ENCODE measurements at regions not wholly inside any gene's neighbourhood (a gene's known extent, or its start where the extent isn't known, plus 50 kb on each side); places are given as distances from the start of the nearest gene placed in this dataset.

DNA sequence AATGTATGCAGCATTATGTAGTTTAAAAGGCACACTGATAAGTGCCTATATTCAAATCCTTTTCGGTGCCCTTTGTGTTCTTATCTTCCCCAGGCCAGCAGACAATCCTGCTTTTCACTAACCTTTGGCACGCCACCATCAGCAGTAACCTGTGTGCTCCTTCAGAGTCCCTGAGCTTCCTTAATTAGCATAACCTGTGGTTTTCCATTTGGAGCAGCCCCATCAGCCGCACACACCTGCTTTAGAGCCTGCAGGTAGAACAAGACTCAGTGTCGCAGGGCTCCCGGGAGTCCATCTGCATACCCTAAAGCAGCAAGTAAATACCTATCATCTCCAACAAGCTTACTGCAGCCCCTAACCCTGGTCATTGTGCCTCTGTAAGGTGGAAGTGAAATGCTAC lies 755.1 kb downstream of the ROBO2 start:
- H3K4me3 ChIP-seq (ENCODE audit: low read depth, poor library complexity, severe bottlenecking), result no peak overlapping the region
- TF ChIP-seq POLR2A (IDR thresholded peaks at IDR 0.05), result no peak
- TF ChIP-seq, protein P1, sequence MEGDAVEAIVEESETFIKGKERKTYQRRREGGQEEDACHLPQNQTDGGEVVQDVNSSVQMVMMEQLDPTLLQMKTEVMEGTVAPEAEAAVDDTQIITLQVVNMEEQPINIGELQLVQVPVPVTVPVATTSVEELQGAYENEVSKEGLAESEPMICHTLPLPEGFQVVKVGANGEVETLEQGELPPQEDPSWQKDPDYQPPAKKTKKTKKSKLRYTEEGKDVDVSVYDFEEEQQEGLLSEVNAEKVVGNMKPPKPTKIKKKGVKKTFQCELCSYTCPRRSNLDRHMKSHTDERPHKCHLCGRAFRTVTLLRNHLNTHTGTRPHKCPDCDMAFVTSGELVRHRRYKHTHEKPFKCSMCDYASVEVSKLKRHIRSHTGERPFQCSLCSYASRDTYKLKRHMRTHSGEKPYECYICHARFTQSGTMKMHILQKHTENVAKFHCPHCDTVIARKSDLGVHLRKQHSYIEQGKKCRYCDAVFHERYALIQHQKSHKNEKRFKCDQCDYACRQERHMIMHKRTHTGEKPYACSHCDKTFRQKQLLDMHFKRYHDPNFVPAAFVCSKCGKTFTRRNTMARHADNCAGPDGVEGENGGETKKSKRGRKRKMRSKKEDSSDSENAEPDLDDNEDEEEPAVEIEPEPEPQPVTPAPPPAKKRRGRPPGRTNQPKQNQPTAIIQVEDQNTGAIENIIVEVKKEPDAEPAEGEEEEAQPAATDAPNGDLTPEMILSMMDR (IDR thresholded peaks at IDR 0.05), result no peak
- intact Hi-C loops (cut with DNase I; ENCODE audit: low total_unique reads), result no loop called here
- 34 to 54% methylated on average over 5 of the region's 5 CpGs for WGBS, 2 donors
- no peak for DNase-seq (ENCODE audit: low spot score in 2 of 2)

DNA sequence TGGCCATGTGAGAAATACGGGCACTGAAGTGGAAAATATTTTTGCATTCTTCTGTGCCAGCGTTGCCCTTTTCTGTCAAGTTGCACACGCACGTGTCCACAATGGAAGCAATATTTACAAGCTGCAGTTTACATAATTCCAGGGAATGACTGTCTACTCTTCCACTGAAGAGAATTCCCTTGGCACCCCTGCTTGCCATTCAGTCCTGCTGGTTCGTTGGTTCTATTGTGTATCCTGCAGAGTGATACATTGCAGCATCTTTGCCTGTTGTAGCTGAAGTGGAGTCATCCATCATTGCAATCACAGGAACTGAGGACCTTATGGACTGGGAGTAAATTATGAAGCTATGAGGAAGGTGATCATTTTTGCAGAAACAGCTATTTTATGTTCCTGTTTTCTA lies 759.4 kb downstream of the ROBO2 start:
- intact Hi-C loops (cut with DNase I; ENCODE audit: low total_unique reads), result no loop called here
- TF ChIP-seq, protein P1 (IDR thresholded peaks at IDR 0.05), result no peak
- no peak for TF ChIP-seq POLR2A (IDR thresholded peaks at IDR 0.05)
- H3K4me3 ChIP-seq (ENCODE audit: low read depth, poor library complexity, severe bottlenecking), result no peak overlapping the region
- 86 to 87% methylated on average over 5 of the region's 5 CpGs for WGBS, 2 donors
- DNase-seq (ENCODE audit: low spot score in 2 of 2), result no peak

DNA sequence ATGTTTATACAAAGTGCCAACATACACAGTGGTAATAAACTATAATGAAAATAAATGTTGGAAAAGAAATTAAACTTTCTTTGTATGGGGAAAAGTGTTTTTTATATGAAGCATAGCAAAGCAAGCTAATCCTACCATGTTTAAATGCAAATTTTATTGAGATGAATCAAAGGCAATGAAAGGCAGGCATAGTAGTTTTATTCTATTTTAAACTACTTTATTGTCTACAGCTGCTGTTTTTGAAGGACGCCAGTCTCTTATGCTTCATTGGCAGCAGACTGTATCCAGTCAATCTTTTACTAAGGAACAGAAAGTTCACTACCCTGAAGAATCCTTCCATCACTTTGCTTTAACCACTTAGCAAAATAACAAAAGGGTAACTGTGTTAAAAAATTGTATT lies 761.0 kb downstream of the ROBO2 start:
- WGBS, 2 donors, result 35 to 41% methylated on average over 1 of the region's 1 CpG
- H3K4me3 ChIP-seq (ENCODE audit: low read depth, poor library complexity, severe bottlenecking), result no peak overlapping the region
- intact Hi-C loops (cut with DNase I; ENCODE audit: low total_unique reads), result no loop called here
- TF ChIP-seq, protein P1 (IDR thresholded peaks at IDR 0.05), result no peak
- no peak for TF ChIP-seq POLR2A (IDR thresholded peaks at IDR 0.05)
- no peak for DNase-seq (ENCODE audit: low spot score in 2 of 2)

DNA sequence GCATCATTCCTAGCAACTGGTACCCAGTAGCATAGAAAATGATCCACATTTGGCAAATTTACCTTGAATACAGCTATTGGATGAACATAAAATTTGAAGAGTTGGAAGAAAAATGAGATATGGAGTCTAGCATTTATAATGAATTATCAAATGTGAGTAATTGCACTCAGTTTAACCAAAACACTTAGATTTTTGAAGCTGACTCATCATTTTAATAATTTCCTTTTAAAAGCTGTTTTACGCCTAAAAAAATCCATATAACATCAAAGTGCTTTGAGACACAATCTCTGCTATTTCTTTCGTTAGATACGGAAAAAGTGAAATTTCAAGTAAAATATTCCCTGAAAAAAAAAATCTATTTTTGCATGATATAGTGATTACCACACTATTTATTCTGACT lies 767.4 kb downstream of the ROBO2 start:
- TF ChIP-seq POLR2A (IDR thresholded peaks at IDR 0.05), result no peak
- TF ChIP-seq, protein P1 (IDR thresholded peaks at IDR 0.05), result no peak
- intact Hi-C loops (cut with DNase I; ENCODE audit: low total_unique reads), result no loop called here
- no peak for DNase-seq (ENCODE audit: low spot score in 2 of 2)
- no peak overlapping the region for H3K4me3 ChIP-seq (ENCODE audit: low read depth, poor library complexity, severe bottlenecking)
- 93 to 94% methylated on average over 3 of the region's 3 CpGs for WGBS, 2 donors

DNA sequence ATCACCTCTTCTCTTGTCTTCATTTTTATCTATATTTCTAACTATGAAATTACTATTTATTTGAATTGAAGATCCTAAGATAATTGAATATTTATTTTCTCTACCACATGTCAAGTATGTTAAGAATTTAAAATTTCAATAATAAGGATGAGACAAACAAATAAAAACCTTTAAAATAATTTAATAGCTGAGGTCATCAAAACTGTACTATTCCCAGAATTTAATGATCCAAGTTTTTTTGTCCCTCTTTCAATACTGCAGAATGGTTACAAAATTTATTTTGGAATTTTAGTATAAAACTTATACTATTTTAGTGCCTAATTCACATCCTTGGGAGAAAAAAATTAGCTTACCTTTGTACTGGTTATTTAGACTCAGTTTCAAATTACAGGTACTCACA lies 774.9 kb downstream of the ROBO2 start:
- intact Hi-C loops (cut with DNase I; ENCODE audit: low total_unique reads), result no loop called here
- TF ChIP-seq, protein P1 (IDR thresholded peaks at IDR 0.05), result no peak
- DNase-seq (ENCODE audit: low spot score in 2 of 2), result no peak
- no peak overlapping the region for H3K4me3 ChIP-seq (ENCODE audit: low read depth, poor library complexity, severe bottlenecking)

DNA sequence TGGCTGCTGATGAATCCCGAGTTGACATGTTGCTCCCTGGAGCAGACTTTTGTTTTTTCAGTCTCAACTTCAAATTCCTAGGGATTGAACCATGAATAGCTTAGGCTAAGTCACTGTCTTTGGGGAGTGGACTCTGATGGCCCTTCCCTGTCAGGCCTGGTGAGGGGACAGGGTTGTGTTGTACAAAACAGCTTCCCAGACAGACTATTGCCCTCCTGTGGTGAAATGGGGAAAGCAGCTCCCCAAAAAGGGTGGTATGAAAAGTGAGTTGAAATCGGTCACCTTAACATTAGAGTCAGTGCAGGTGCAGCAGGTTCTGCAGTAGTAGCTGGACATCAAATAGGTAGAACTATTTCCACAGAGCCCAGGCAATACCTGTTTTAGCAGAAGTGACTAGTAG lies 775.6 kb downstream of the ROBO2 start:
- 82 to 96% methylated on average over 2 of the region's 2 CpGs for WGBS, 2 donors
- TF ChIP-seq, protein P1 (IDR thresholded peaks at IDR 0.05), result no peak
- TF ChIP-seq POLR2A (IDR thresholded peaks at IDR 0.05), result no peak
- intact Hi-C loops (cut with DNase I; ENCODE audit: low total_unique reads), result no loop called here
- H3K4me3 ChIP-seq (ENCODE audit: low read depth, poor library complexity, severe bottlenecking), result no peak overlapping the region
- DNase-seq (ENCODE audit: low spot score in 2 of 2), result no peak
